HEK293 (cell line): ENCODE measurements at regions not wholly inside any gene's neighbourhood (a gene's known extent, or its start where the extent isn't known, plus 50 kb on each side); places are given as distances from the start of the nearest gene placed in this dataset.
A peak's percentile ranks its signal among the peaks of the same experiment; 100 is the strongest.

Experiments used
- BCL6B ChIP-seq: fragments of 450-650 bp; formaldehyde crosslinking; IDR thresholded peaks from 2 replicates; pipeline ENCODE4 v1.5.1; 2017; ENCODE audit warnings: missing biosample characterization, missing genetic modification characterization
- GFI1B ChIP-seq: fragments of 450-650 bp; formaldehyde crosslinking; IDR thresholded peaks from 2 replicates; pipeline ENCODE4 v1.5.1; 2016; ENCODE audit warnings: missing biosample characterization, missing genetic modification characterization
- HOXD13 ChIP-seq: sonication (generic); formaldehyde crosslinking; IDR thresholded peaks from 2 replicates; pipeline ENCODE4 v1.8.0; 2022; ENCODE audit warnings: missing genetic modification reagents, borderline replicate concordance
- KLF16 ChIP-seq: fragments of 450-650 bp; formaldehyde crosslinking; IDR thresholded peaks from 2 replicates; pipeline ENCODE4 v1.5.1; 2017; ENCODE audit warnings: missing biosample characterization, missing genetic modification characterization
- KLF9 ChIP-seq: fragments of 450-650 bp; formaldehyde crosslinking; IDR thresholded peaks from 2 replicates; pipeline ENCODE4 v1.5.1; 2016; ENCODE audit warnings: missing biosample characterization, missing genetic modification characterization, low read depth
- SALL2 ChIP-seq: fragments of 450-650 bp; formaldehyde crosslinking; IDR thresholded peaks from 2 replicates; pipeline ENCODE4 v1.5.0; 2017; ENCODE audit warnings: missing biosample characterization, mild to moderate bottlenecking, missing genetic modification characterization, borderline replicate concordance
- TSHZ1 ChIP-seq: fragments of 450-650 bp; formaldehyde crosslinking; IDR thresholded peaks from 2 replicates; pipeline ENCODE4 v1.5.1; 2016; ENCODE audit warnings: missing biosample characterization, missing genetic modification characterization, borderline replicate concordance
- WT1 ChIP-seq: fragments of 450-650 bp; formaldehyde crosslinking; IDR thresholded peaks from 2 replicates; pipeline ENCODE4 v1.5.1; 2016; ENCODE audit warnings: missing biosample characterization, missing genetic modification characterization
- YY2 ChIP-seq: fragments of 450-650 bp; formaldehyde crosslinking; IDR thresholded peaks from 2 replicates; pipeline ENCODE4 v1.5.1; 2016; ENCODE audit warnings: missing biosample characterization, missing genetic modification characterization
- ZBTB10 ChIP-seq: fragments of 450-650 bp; formaldehyde crosslinking; IDR thresholded peaks from 2 replicates; pipeline ENCODE4 v1.5.1; 2016; ENCODE audit warnings: missing biosample characterization, missing genetic modification characterization
- ZBTB17 ChIP-seq: fragments of 450-650 bp; formaldehyde crosslinking; IDR thresholded peaks from 2 replicates; pipeline ENCODE4 v1.5.1; 2016; ENCODE audit warnings: missing biosample characterization, missing genetic modification characterization
- ZIC2 ChIP-seq: fragments of 450-650 bp; formaldehyde crosslinking; IDR thresholded peaks from 2 replicates; pipeline ENCODE4 v1.5.1; 2016; ENCODE audit warnings: missing biosample characterization, missing genetic modification characterization
- ZNF132 ChIP-seq: fragments of 450-650 bp; formaldehyde crosslinking; IDR thresholded peaks from 2 replicates; pipeline ENCODE4 v1.5.1; 2017; ENCODE audit warnings: missing biosample characterization, missing genetic modification characterization, borderline replicate concordance
- ZNF138 ChIP-seq: fragments of 450-650 bp; formaldehyde crosslinking; IDR thresholded peaks from 2 replicates; pipeline ENCODE4 v1.5.1; 2016; ENCODE audit warnings: missing biosample characterization, missing genetic modification characterization, borderline replicate concordance
- ZNF266 ChIP-seq: fragments of 450-650 bp; formaldehyde crosslinking; IDR thresholded peaks from 2 replicates; pipeline ENCODE4 v1.5.1; 2016; ENCODE audit warnings: missing biosample characterization, missing genetic modification characterization, low read depth
- ZNF274 ChIP-seq, 2 experiments: fragments of 200-500 bp in 1 of 2; fragments of 450-650 bp in 1 of 2; sonication (Bioruptor generic) in 1 of 2; formaldehyde crosslinking in 1 of 2; IDR thresholded peaks; 2 replicates each; pipeline versions ENCODE4 v1.5.1 to v1.6.1; 2014 to 2016; ENCODE audit warnings: borderline replicate concordance in 1 of 2, inconsistent platforms in 1 of 2, low read length in 1 of 2, missing biosample characterization in 1 of 2, missing genetic modification characterization in 1 of 2
- ZNF335 ChIP-seq: fragments of 450-650 bp; formaldehyde crosslinking; conservative IDR thresholded peaks from 2 replicates; pipeline ENCODE4 v1.5.1; 2016; ENCODE audit warnings: missing biosample characterization, missing genetic modification characterization
- ZNF423 ChIP-seq: fragments of 450-650 bp; formaldehyde crosslinking; IDR thresholded peaks from 2 replicates; pipeline ENCODE4 v1.5.1; 2016; ENCODE audit warnings: missing biosample characterization, missing genetic modification characterization
- ZNF514 ChIP-seq: fragments of 450-650 bp; formaldehyde crosslinking; IDR thresholded peaks from 2 replicates; pipeline ENCODE4 v1.5.1; 2016; ENCODE audit warnings: missing biosample characterization, missing genetic modification characterization
- ZNF621 ChIP-seq: fragments of 450-650 bp; formaldehyde crosslinking; IDR thresholded peaks from 2 replicates; pipeline ENCODE4 v1.5.1; 2017; ENCODE audit warnings: missing biosample characterization, missing genetic modification characterization
- ZNF677 ChIP-seq: fragments of 450-650 bp; IDR thresholded peaks from 2 replicates; pipeline ENCODE4 v1.5.0; 2018; ENCODE audit warnings: missing biosample characterization, mild to moderate bottlenecking, missing genetic modification characterization, moderate library complexity
- ZNF791 ChIP-seq: fragments of 450-650 bp; formaldehyde crosslinking; IDR thresholded peaks from 2 replicates; pipeline ENCODE4 v1.5.1; 2016; ENCODE audit warnings: missing biosample characterization, missing genetic modification characterization
- TF ChIP-seq, protein P1 (sequence below): fragments of 450-650 bp; IDR thresholded peaks from 2 replicates; pipeline ENCODE4 v1.5.1; 2018; ENCODE audit warnings: missing biosample characterization, missing genetic modification characterization
- TF ChIP-seq, protein P2 (sequence below): fragments of 450-650 bp; formaldehyde crosslinking; IDR thresholded peaks from 2 replicates; pipeline ENCODE4 v1.5.1; 2016; ENCODE audit warnings: missing biosample characterization, missing genetic modification characterization
- TF ChIP-seq, protein P3 (sequence below): fragments of 450-650 bp; formaldehyde crosslinking; IDR thresholded peaks from 2 replicates; pipeline ENCODE4 v1.5.1; 2016; ENCODE audit warnings: missing biosample characterization, missing genetic modification characterization, borderline replicate concordance
- TF ChIP-seq, protein P4 (sequence below): fragments of 450-650 bp; formaldehyde crosslinking; IDR thresholded peaks from 2 replicates; pipeline ENCODE4 v1.5.1; 2016; ENCODE audit warnings: missing biosample characterization, missing genetic modification characterization, low read depth

- TF ChIP-seq ZNF423 (no peak), ZNF791 (tag by site-specific recombination) (no peak), ZNF132 (no peak), ZNF274 (IDR thresholded peaks at IDR 0.05; ENCODE audit: low read length) (no peak), ZNF274 (tag by site-specific recombination; IDR thresholded peaks at IDR 0.05; ENCODE audit: borderline replicate concordance) (no peak), TSHZ1 (tag by site-specific recombination) (peak; percentile 83; the same call in 1 of the 2 replicates), ZIC2 (tag by site-specific recombination) (peak; percentile 70), ZBTB17 (tag by site-specific recombination) (peak; percentile 86), GFI1B (tag by site-specific recombination) (no peak), ZNF514 (tag by site-specific recombination) (no peak), HOXD13 (CRISPR knock-in tag) (no peak), ZNF621 (tag by site-specific recombination) (no peak), SALL2 (tag by site-specific recombination) (no peak), ZBTB10 (tag by site-specific recombination) (no peak), ZNF138 (tag by site-specific recombination) (no peak), BCL6B (tag by site-specific recombination) (no peak), YY2 (tag by site-specific recombination) (no peak), KLF16 (tag by site-specific recombination) (no peak), WT1 (peak; percentile 87), ZNF335 (0 out of 2 replicates have a peak, but pooled peaks have one; percentile 12), ZNF266 (tag by site-specific recombination) (no peak), ZNF677 (no peak), KLF9 (tag by site-specific recombination) (no peak)
- TF ChIP-seq, protein P1, sequence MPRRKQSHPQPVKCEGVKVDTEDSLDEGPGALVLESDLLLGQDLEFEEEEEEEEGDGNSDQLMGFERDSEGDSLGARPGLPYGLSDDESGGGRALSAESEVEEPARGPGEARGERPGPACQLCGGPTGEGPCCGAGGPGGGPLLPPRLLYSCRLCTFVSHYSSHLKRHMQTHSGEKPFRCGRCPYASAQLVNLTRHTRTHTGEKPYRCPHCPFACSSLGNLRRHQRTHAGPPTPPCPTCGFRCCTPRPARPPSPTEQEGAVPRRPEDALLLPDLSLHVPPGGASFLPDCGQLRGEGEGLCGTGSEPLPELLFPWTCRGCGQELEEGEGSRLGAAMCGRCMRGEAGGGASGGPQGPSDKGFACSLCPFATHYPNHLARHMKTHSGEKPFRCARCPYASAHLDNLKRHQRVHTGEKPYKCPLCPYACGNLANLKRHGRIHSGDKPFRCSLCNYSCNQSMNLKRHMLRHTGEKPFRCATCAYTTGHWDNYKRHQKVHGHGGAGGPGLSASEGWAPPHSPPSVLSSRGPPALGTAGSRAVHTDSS (tag by site-specific recombination), result no peak; the same call in 1 of the 2 replicates
- TF ChIP-seq, protein P2, sequence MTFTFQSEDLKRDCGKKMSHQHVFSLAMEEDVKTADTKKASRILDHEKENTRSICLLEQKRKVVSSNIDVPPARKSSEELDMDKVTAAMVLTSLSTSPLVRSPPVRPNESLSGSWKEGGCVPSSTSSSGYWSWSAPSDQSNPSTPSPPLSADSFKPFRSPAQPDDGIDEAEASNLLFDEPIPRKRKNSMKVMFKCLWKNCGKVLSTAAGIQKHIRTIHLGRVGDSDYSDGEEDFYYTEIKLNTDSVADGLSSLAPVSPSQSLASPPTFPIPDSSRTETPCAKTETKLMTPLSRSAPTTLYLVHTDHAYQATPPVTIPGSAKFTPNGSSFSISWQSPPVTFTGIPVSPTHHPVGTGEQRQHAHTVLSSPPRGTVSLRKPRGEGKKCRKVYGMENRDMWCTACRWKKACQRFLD (tag by site-specific recombination), result no peak
- TF ChIP-seq, protein P3, sequence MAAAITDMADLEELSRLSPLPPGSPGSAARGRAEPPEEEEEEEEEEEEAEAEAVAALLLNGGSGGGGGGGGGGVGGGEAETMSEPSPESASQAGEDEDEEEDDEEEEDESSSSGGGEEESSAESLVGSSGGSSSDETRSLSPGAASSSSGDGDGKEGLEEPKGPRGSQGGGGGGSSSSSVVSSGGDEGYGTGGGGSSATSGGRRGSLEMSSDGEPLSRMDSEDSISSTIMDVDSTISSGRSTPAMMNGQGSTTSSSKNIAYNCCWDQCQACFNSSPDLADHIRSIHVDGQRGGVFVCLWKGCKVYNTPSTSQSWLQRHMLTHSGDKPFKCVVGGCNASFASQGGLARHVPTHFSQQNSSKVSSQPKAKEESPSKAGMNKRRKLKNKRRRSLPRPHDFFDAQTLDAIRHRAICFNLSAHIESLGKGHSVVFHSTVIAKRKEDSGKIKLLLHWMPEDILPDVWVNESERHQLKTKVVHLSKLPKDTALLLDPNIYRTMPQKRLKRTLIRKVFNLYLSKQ (tag by site-specific recombination), result no peak
- TF ChIP-seq, protein P4, sequence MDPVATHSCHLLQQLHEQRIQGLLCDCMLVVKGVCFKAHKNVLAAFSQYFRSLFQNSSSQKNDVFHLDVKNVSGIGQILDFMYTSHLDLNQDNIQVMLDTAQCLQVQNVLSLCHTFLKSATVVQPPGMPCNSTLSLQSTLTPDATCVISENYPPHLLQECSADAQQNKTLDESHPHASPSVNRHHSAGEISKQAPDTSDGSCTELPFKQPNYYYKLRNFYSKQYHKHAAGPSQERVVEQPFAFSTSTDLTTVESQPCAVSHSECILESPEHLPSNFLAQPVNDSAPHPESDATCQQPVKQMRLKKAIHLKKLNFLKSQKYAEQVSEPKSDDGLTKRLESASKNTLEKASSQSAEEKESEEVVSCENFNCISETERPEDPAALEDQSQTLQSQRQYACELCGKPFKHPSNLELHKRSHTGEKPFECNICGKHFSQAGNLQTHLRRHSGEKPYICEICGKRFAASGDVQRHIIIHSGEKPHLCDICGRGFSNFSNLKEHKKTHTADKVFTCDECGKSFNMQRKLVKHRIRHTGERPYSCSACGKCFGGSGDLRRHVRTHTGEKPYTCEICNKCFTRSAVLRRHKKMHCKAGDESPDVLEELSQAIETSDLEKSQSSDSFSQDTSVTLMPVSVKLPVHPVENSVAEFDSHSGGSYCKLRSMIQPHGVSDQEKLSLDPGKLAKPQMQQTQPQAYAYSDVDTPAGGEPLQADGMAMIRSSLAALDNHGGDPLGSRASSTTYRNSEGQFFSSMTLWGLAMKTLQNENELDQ, result no peak
These were observed 103.1 kb upstream of the SPACA1 start (continued) for GRCh38 chr6:87944541-87944954.
